HCT116 (cell line): ENCODE measurements at regions not wholly inside any gene's neighbourhood (a gene's known extent, or its start where the extent isn't known, plus 50 kb on each side); places are given as distances from the start of the nearest gene placed in this dataset.

Experiments used
- ATF3 ChIP-seq: IDR thresholded peaks from 2 replicates; pipeline ENCODE4 v1.6.1; 2012
- CEBPB ChIP-seq: IDR thresholded peaks from 2 replicates; pipeline ENCODE4 v1.6.1; 2012; ENCODE audit warnings: low read depth
- EZH2 ChIP-seq: fragments of 200-600 bp; sonication (generic); IDR thresholded peaks from 2 replicates; pipeline ENCODE4 v1.6.1; 2017; ENCODE audit warnings: antibody characterized with exemption, mixed run types
- JUND ChIP-seq: IDR thresholded peaks from 2 replicates; pipeline ENCODE4 v1.6.1; 2012
- POLR2A ChIP-seq: IDR thresholded peaks from 2 replicates; pipeline ENCODE4 v1.7.0; 2011; ENCODE audit warnings: borderline replicate concordance; ENCODE audit not compliant: insufficient read depth, insufficient read length; ENCODE audit errors: extremely low read depth
- POLR2AphosphoS5 ChIP-seq: IDR thresholded peaks from 2 replicates; pipeline ENCODE4 v1.6.1; 2011; ENCODE audit warnings: mild to moderate bottlenecking, low read depth, low read length, moderate library complexity
- SIN3A ChIP-seq: IDR thresholded peaks from 2 replicates; pipeline ENCODE4 v1.6.1; 2012; ENCODE audit warnings: low read depth
- SP1 ChIP-seq: IDR thresholded peaks from 2 replicates; pipeline ENCODE4 v1.6.1; 2012; ENCODE audit warnings: low read depth
- ZBTB33 ChIP-seq: IDR thresholded peaks from 2 replicates; pipeline ENCODE4 v1.6.1; 2011; ENCODE audit warnings: mild to moderate bottlenecking, low read length, moderate library complexity; ENCODE audit not compliant: insufficient replicate concordance; ENCODE audit errors: extremely low read depth
- ZNF274 ChIP-seq: fragments of 200-500 bp; sonication (Bioruptor generic); IDR thresholded peaks from 2 replicates; pipeline ENCODE4 v1.6.1; 2014; ENCODE audit warnings: mild to moderate bottlenecking, low read depth, low read length, inconsistent platforms
- TF ChIP-seq, protein P1 (sequence below), 3 experiments: fragments of 200-600 bp in 1 of 3; sonication (generic) in 1 of 3; IDR thresholded peaks in 2 of 3; conservative IDR thresholded peaks in 1 of 3; 2 replicates each; pipeline ENCODE4 v1.5.1; 2012 to 2017; ENCODE audit warnings: low read depth in 2 of 3, low read length in 2 of 3, antibody characterized with exemption in 1 of 3, borderline replicate concordance in 1 of 3, control low read depth in 1 of 3, mild to moderate bottlenecking in 1 of 3, mixed read lengths in 1 of 3, mixed run types in 1 of 3, moderate library complexity in 1 of 3; ENCODE audit not compliant: insufficient read depth in 1 of 3
- TF ChIP-seq, protein P2 (sequence below): IDR thresholded peaks from 2 replicates; pipeline ENCODE4 v1.6.1; 2012; ENCODE audit warnings: low read depth
- TF ChIP-seq, protein P3 (sequence below): IDR thresholded peaks from 2 replicates; pipeline ENCODE4 v1.6.1; 2012

GRCh38 chr15:77865701-77866100 is 211.8 kb downstream of the TBC1D2B start:
- TF ChIP-seq, protein P1, sequence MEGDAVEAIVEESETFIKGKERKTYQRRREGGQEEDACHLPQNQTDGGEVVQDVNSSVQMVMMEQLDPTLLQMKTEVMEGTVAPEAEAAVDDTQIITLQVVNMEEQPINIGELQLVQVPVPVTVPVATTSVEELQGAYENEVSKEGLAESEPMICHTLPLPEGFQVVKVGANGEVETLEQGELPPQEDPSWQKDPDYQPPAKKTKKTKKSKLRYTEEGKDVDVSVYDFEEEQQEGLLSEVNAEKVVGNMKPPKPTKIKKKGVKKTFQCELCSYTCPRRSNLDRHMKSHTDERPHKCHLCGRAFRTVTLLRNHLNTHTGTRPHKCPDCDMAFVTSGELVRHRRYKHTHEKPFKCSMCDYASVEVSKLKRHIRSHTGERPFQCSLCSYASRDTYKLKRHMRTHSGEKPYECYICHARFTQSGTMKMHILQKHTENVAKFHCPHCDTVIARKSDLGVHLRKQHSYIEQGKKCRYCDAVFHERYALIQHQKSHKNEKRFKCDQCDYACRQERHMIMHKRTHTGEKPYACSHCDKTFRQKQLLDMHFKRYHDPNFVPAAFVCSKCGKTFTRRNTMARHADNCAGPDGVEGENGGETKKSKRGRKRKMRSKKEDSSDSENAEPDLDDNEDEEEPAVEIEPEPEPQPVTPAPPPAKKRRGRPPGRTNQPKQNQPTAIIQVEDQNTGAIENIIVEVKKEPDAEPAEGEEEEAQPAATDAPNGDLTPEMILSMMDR (IDR thresholded peaks at IDR 0.05 in 2 of 3, conservative IDR thresholded peaks at IDR 0.05 in 1 of 3; ENCODE audit: borderline replicate concordance in 1 of 3, insufficient read depth in 1 of 3, low read depth in 2 of 3, low read length in 2 of 3) = no peak
- no peak for TF ChIP-seq POLR2AphosphoS5
- TF ChIP-seq SIN3A = no peak
- no peak for TF ChIP-seq CEBPB
- TF ChIP-seq, protein P2, sequence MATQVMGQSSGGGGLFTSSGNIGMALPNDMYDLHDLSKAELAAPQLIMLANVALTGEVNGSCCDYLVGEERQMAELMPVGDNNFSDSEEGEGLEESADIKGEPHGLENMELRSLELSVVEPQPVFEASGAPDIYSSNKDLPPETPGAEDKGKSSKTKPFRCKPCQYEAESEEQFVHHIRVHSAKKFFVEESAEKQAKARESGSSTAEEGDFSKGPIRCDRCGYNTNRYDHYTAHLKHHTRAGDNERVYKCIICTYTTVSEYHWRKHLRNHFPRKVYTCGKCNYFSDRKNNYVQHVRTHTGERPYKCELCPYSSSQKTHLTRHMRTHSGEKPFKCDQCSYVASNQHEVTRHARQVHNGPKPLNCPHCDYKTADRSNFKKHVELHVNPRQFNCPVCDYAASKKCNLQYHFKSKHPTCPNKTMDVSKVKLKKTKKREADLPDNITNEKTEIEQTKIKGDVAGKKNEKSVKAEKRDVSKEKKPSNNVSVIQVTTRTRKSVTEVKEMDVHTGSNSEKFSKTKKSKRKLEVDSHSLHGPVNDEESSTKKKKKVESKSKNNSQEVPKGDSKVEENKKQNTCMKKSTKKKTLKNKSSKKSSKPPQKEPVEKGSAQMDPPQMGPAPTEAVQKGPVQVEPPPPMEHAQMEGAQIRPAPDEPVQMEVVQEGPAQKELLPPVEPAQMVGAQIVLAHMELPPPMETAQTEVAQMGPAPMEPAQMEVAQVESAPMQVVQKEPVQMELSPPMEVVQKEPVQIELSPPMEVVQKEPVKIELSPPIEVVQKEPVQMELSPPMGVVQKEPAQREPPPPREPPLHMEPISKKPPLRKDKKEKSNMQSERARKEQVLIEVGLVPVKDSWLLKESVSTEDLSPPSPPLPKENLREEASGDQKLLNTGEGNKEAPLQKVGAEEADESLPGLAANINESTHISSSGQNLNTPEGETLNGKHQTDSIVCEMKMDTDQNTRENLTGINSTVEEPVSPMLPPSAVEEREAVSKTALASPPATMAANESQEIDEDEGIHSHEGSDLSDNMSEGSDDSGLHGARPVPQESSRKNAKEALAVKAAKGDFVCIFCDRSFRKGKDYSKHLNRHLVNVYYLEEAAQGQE = no peak
- TF ChIP-seq, protein P3, sequence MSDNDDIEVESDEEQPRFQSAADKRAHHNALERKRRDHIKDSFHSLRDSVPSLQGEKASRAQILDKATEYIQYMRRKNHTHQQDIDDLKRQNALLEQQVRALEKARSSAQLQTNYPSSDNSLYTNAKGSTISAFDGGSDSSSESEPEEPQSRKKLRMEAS = no peak
- TF ChIP-seq ZBTB33 = no peak
- TF ChIP-seq POLR2A = no peak
- no peak for TF ChIP-seq ZNF274
- TF ChIP-seq JUND = no peak
- TF ChIP-seq SP1 = no peak
- no peak for TF ChIP-seq EZH2
- no peak for TF ChIP-seq ATF3
